ENCODE measurements at regions not wholly inside any gene's neighbourhood (a gene's known extent, or its start where the extent isn't known, plus 50 kb on each side); places are given as distances from the start of the nearest gene placed in this dataset.

DNA sequence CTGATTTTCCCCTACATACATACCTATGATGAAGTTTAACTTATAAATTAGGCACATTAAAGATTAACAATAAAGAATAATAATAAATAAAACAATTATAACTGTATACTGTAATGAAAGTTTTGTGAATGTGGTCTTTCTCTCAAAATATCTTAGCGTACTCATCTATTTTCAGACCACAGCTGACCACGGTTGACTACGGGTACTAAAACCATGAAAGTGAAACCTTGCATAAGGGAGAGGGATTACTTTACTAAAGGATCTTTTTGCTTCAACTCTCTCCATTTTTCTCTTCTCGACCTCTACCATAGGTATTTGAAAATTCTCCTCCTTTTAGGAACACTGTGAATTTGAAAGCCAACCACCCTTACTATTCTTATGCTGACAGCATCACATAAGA lies 475.5 kb downstream of the CETN3 start:
- TF ChIP-seq, protein P1, sequence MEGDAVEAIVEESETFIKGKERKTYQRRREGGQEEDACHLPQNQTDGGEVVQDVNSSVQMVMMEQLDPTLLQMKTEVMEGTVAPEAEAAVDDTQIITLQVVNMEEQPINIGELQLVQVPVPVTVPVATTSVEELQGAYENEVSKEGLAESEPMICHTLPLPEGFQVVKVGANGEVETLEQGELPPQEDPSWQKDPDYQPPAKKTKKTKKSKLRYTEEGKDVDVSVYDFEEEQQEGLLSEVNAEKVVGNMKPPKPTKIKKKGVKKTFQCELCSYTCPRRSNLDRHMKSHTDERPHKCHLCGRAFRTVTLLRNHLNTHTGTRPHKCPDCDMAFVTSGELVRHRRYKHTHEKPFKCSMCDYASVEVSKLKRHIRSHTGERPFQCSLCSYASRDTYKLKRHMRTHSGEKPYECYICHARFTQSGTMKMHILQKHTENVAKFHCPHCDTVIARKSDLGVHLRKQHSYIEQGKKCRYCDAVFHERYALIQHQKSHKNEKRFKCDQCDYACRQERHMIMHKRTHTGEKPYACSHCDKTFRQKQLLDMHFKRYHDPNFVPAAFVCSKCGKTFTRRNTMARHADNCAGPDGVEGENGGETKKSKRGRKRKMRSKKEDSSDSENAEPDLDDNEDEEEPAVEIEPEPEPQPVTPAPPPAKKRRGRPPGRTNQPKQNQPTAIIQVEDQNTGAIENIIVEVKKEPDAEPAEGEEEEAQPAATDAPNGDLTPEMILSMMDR (IDR thresholded peaks at IDR 0.05) = no peak
- TF ChIP-seq POLR2A (IDR thresholded peaks at IDR 0.05) = no peak
- Histone ChIP-seq H3K4me1 (no peaks in the 10 kb centered on the region), H3K27me3 (no peaks in the 10 kb centered on the region), H3K9me3 (no peaks in the 10 kb centered on the region), H3K4me3 (no peak overlapping the region), H3K36me3 (replicated peaks in 1 of 2; ENCODE audit: insufficient read depth in 1 of 2, low read depth in 2 of 2) (no peaks in the 10 kb centered on the region), H3K27ac (no peak overlapping the region)
- intact Hi-C loops (cut with DNase I) = no loop called here
- WGBS, 2 donors = 90% methylated on average over 4 of the region's 4 CpGs
- ATAC-seq (no peak), DNase-seq (no peak)

DNA sequence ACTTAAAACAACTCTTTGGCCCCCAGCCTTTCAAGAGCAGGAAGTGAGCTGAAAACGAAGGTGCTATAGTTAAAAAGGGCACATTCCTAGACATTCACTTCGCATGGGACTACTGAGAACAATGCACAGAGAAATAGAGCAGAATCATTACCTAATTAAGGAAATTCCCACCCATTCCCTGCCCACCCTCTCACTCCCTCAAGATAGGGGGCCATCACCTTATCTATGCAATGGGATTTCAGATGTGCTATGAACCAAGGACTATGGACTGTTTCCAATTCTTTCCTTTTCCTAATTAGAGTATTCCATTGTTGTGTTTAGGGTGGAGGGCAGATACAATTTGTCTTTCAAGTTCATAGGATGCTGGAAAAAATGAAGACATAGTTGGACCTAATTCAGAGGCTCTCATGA lies 476.8 kb downstream of the CETN3 start:
- intact Hi-C loops (cut with DNase I) = no loop called here
- no peaks in the 10 kb centered on the region for H3K36me3 ChIP-seq (replicated peaks in 1 of 2; ENCODE audit: insufficient read depth in 1 of 2, low read depth in 2 of 2)
- WGBS, 2 donors = 74 to 86% methylated on average over 2 of the region's 2 CpGs
- no peaks in the 10 kb centered on the region for H3K27me3 ChIP-seq
- no peak overlapping the region for H3K4me3 ChIP-seq
- DNase-seq (no peak), ATAC-seq (no peak)
- no peak overlapping the region for H3K27ac ChIP-seq
- no peaks in the 10 kb centered on the region for H3K9me3 ChIP-seq
- TF ChIP-seq POLR2A (IDR thresholded peaks at IDR 0.05) = no peak
- TF ChIP-seq, protein P1 (IDR thresholded peaks at IDR 0.05) = no peak
- H3K4me1 ChIP-seq = no peaks in the 10 kb centered on the region

DNA sequence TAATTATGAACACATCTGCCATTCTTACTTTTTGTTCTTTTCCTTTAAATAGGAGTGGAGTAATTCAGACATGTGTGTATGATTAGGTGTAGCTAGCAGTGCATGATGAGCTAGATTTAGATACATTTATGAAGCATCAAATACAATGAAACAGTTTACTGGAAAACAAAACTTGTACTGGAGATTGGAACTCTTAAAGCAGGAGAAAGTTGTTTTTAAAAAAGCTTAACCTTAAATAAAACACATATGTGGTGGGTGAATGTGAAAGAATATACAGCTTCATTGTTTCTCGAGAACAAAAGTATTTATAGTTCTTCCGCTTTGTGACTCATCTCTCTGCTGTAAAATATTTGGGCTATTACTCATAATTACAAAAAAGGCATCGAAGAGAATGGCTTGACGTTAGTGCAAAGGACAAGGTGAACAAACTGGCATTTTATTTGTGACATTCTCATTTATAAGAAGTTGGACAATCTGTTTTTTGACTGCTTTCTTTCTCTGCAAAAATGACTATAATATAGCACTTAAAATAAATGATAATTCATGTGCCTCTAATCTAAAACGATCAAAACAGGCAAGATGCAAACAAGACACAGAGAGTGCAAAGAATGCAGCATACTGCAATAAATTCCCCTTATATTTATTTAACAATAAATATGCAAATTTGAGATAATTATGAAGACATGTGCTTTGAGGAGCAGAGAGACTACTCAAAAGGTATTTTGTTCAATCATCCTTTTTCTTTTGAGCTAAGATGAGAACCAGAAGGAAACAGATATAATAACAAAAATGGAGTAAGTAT lies 478.8 kb downstream of the CETN3 start:
- no peaks in the 10 kb centered on the region for H3K9me3 ChIP-seq
- H3K36me3 ChIP-seq (replicated peaks in 1 of 2; ENCODE audit: insufficient read depth in 1 of 2, low read depth in 2 of 2) = no peaks in the 10 kb centered on the region
- ATAC-seq (no peak), DNase-seq (no peak)
- no peaks in the 10 kb centered on the region for H3K4me1 ChIP-seq
- no peak overlapping the region for H3K27ac ChIP-seq
- intact Hi-C loops (cut with DNase I) = no loop called here
- TF ChIP-seq, protein P1 (IDR thresholded peaks at IDR 0.05) = no peak
- TF ChIP-seq POLR2A (IDR thresholded peaks at IDR 0.05) = no peak
- no peaks in the 10 kb centered on the region for H3K27me3 ChIP-seq
- H3K4me3 ChIP-seq = no peak overlapping the region
- WGBS, 2 donors = 38 to 50% methylated on average over 5 of the region's 5 CpGs

DNA sequence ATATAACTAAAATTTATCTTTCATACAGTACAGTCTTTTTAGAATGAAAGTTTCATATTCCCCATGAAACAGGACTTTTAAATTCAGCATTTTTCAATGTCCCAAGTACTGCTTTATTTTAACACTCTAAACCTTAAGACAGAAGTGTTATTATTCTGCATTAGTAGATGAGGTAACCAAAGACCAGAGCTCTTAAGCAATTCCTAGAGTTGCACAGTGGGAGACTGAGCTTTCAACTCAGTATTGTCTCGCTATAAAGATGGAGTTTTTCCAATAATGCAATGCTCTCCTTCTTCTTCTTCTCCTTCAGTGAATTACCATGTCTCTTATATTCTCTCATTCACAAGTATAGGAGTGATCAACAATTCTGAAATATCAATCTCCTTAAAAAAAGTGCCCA lies 479.7 kb downstream of the CETN3 start:
- H3K27ac ChIP-seq = no peak overlapping the region
- WGBS, 2 donors = 69 to 72% methylated on average over 1 of the region's 1 CpG
- TF ChIP-seq, protein P1 (IDR thresholded peaks at IDR 0.05) = no peak
- TF ChIP-seq POLR2A (IDR thresholded peaks at IDR 0.05) = no peak
- H3K36me3 ChIP-seq (replicated peaks in 1 of 2; ENCODE audit: insufficient read depth in 1 of 2, low read depth in 2 of 2) = no peaks in the 10 kb centered on the region
- no peak for ATAC-seq
- no peaks in the 10 kb centered on the region for H3K9me3 ChIP-seq
- intact Hi-C loops (cut with DNase I) = no loop called here
- no peaks in the 10 kb centered on the region for H3K4me1 ChIP-seq
- no peak for DNase-seq
- H3K4me3 ChIP-seq = no peak overlapping the region
- no peaks in the 10 kb centered on the region for H3K27me3 ChIP-seq

DNA sequence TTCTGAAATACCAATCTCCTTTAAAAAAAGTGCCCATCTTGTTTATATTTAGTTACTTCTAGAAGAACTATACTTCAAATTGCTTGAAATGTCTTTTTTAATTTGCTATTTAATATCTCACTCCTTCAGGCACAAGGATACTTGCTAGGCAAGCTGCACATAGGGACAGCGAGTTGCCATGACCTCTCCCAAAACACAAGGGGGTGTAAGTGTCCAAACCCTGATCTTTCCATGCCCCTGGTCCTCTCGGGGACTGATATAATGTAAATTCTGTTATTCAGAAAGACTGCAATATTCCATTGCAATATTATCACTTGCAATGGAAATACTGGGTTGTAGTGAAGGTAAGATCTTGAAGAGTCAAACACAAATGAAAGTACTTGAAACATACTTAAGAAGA lies 480.4 kb downstream of the CETN3 start:
- WGBS, 2 donors = 64 to 80% methylated on average over 2 of the region's 2 CpGs
- intact Hi-C loops (cut with DNase I) = no loop called here
- TF ChIP-seq POLR2A (IDR thresholded peaks at IDR 0.05) = no peak
- TF ChIP-seq, protein P1 (IDR thresholded peaks at IDR 0.05) = no peak

More for the DNA sequence above, 480.4 kb downstream of the CETN3 start:
- Histone ChIP-seq H3K4me3 (no peak overlapping the region), H3K27ac (no peak overlapping the region), H3K36me3 (replicated peaks in 1 of 2; ENCODE audit: insufficient read depth in 1 of 2, low read depth in 2 of 2) (no peaks in the 10 kb centered on the region), H3K4me1 (no peaks in the 10 kb centered on the region), H3K27me3 (no peaks in the 10 kb centered on the region), H3K9me3 (no peaks in the 10 kb centered on the region)
- no peak for DNase-seq
- ATAC-seq = no peak
